ENCODE measurements at regions not wholly inside any gene's neighbourhood (a gene's known extent, or its start where the extent isn't known, plus 50 kb on each side); places are given as distances from the start of the nearest gene placed in this dataset.
"Not testable (repeated sequence)": the region's sequence is repeated elsewhere in the genome, so short reads cannot be mapped to it uniquely, and the experiment has no call there.

DNA sequence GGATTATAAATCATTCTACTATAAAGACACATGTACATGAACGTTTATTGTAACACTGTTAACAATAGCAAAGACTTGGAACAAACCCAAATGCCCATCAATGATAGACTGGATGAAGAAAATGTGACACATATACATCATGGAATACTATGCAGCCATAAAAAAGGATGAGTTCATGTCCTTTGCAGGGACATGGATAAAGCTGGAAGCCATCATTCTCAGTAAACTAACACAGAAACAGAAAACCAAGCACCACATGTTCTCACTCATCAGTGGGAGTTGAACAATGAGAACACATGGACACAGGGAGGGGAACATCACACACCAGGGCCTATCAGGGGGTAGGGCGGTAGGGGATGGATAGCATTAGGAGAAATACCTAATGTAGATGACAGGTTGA is 202.7 kb downstream of the ENC1 start:
- TF ChIP-seq, protein P1, sequence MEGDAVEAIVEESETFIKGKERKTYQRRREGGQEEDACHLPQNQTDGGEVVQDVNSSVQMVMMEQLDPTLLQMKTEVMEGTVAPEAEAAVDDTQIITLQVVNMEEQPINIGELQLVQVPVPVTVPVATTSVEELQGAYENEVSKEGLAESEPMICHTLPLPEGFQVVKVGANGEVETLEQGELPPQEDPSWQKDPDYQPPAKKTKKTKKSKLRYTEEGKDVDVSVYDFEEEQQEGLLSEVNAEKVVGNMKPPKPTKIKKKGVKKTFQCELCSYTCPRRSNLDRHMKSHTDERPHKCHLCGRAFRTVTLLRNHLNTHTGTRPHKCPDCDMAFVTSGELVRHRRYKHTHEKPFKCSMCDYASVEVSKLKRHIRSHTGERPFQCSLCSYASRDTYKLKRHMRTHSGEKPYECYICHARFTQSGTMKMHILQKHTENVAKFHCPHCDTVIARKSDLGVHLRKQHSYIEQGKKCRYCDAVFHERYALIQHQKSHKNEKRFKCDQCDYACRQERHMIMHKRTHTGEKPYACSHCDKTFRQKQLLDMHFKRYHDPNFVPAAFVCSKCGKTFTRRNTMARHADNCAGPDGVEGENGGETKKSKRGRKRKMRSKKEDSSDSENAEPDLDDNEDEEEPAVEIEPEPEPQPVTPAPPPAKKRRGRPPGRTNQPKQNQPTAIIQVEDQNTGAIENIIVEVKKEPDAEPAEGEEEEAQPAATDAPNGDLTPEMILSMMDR (conservative IDR thresholded peaks at IDR 0.05; ENCODE audit: low read depth, low read length), result not testable (repeated sequence)
- TF ChIP-seq EZH2 (IDR thresholded peaks at IDR 0.05; ENCODE audit: low read length, unreplicated experiment); EZH2phosphoT487 (IDR thresholded peaks at IDR 0.05; ENCODE audit: borderline replicate concordance, low read length): not testable (repeated sequence)
